ENCODE measurements at regions not wholly inside any gene's neighbourhood (a gene's known extent, or its start where the extent isn't known, plus 50 kb on each side); places are given as distances from the start of the nearest gene placed in this dataset.
A peak's percentile ranks its signal among the peaks of the same experiment; 100 is the strongest.

GRCh38 chr16:85211271-85211801 is 99.1 kb upstream of the CIBAR2 start:
- intact Hi-C loops (cut with micrococcal nuclease; ENCODE audit: unreplicated experiment), result no loop called here
- TF ChIP-seq, protein P1, sequence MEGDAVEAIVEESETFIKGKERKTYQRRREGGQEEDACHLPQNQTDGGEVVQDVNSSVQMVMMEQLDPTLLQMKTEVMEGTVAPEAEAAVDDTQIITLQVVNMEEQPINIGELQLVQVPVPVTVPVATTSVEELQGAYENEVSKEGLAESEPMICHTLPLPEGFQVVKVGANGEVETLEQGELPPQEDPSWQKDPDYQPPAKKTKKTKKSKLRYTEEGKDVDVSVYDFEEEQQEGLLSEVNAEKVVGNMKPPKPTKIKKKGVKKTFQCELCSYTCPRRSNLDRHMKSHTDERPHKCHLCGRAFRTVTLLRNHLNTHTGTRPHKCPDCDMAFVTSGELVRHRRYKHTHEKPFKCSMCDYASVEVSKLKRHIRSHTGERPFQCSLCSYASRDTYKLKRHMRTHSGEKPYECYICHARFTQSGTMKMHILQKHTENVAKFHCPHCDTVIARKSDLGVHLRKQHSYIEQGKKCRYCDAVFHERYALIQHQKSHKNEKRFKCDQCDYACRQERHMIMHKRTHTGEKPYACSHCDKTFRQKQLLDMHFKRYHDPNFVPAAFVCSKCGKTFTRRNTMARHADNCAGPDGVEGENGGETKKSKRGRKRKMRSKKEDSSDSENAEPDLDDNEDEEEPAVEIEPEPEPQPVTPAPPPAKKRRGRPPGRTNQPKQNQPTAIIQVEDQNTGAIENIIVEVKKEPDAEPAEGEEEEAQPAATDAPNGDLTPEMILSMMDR (conservative IDR thresholded peaks at IDR 0.05), result no peak
- no peak for TF ChIP-seq EZH2 (IDR thresholded peaks at IDR 0.05; ENCODE audit: low read depth)
- no TSS peak for BruUV-seq (replicated peaks)
- Histone ChIP-seq H3K9me3 (ENCODE audit: insufficient read depth, low read depth) (no peaks in the 10 kb centered on the region), H3K79me2 (ENCODE audit: low read depth) (no peaks in the 10 kb centered on the region), H3K36me3 (ENCODE audit: low read depth) (no peaks in the 10 kb centered on the region), H3K27ac (no peak overlapping the region), H3K27me3 (ENCODE audit: insufficient read depth, low read depth) (no peaks in the 10 kb centered on the region), H3K4me3 (no peak overlapping the region), H3K4me1 (replicated peaks; ENCODE audit: insufficient read depth) (no peaks in the 10 kb centered on the region), H3F3A (ENCODE audit: insufficient read depth, low read depth) (peaks cover 6% of the 10 kb centered on the region; the same call in 1 of the 2 replicates), H4K20me1 (ENCODE audit: insufficient read depth) (no peaks in the 10 kb centered on the region), H3K9me2 (ENCODE audit: insufficient read depth) (no peaks in the 10 kb centered on the region), H3K4me2 (no peak overlapping the region), H2AFZ (no peak overlapping the region)
- POLR2A ChIA-PET (ENCODE audit: unreplicated experiment), result no interaction called here
- peak in 1 of 2 experiments; percentile 34 for DNase-seq
- CTCF ChIA-PET, result no interaction called here

- Histone ChIP-seq H3K9me2 (ENCODE audit: insufficient read depth) (no peaks in the 10 kb centered on the region), H3F3A (ENCODE audit: insufficient read depth, low read depth) (peaks cover 6% of the 10 kb centered on the region; the same call in 1 of the 2 replicates), H2AFZ (no peak overlapping the region), H3K4me1 (replicated peaks; ENCODE audit: insufficient read depth) (no peaks in the 10 kb centered on the region), H3K27ac (no peak overlapping the region), H3K36me3 (ENCODE audit: low read depth) (no peaks in the 10 kb centered on the region), H4K20me1 (ENCODE audit: insufficient read depth) (no peaks in the 10 kb centered on the region), H3K4me2 (no peak overlapping the region), H3K79me2 (ENCODE audit: low read depth) (no peaks in the 10 kb centered on the region), H3K4me3 (no peak overlapping the region), H3K9me3 (ENCODE audit: insufficient read depth, low read depth) (no peaks in the 10 kb centered on the region), H3K27me3 (ENCODE audit: insufficient read depth, low read depth) (no peaks in the 10 kb centered on the region)
- ChIA-PET POLR2A (ENCODE audit: unreplicated experiment) (no interaction called here), CTCF (no interaction called here)
- BruUV-seq (replicated peaks), result no TSS peak
- intact Hi-C loops (cut with micrococcal nuclease; ENCODE audit: unreplicated experiment), result no loop called here
- TF ChIP-seq, protein P1 (conservative IDR thresholded peaks at IDR 0.05), result no peak
- TF ChIP-seq EZH2 (IDR thresholded peaks at IDR 0.05; ENCODE audit: low read depth), result no peak
- no peak for DNase-seq
Observed at GRCh38 chr16:85213926-85214675, 101.8 kb upstream of the CIBAR2 start.

DNA sequence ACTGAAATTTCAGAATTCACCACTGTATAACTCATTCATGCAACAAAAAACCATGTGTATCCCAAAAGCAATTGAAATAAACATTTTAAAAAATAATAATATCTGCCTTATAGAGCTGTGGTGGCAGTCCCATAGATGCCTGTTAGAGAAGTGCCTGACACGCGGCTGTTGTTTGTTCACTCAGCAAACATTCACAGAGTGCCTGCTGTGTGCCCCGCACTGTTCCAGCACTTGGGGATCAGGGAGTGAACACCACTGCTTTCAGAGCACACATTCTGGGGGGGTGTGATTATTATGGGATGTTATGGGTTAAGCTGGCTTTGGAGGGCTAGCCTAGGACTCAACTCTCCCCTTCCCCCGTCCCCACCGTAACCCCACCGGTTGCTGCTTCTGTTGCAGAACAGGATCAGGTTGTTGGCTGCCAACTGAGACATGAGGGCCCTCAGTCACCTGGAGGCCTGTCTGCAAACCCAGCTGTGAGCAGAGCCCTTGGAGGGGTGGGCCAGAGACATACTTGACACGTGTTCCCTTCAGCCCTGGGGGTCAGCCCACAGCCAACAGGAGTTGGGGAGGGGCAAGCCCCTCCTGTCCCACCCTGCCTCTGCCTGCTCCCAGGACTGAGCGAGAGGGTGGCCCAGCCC is 103.3 kb upstream of the CIBAR2 start:
- POLR2A ChIA-PET (ENCODE audit: unreplicated experiment), result no interaction called here
- no peak for TF ChIP-seq EZH2 (IDR thresholded peaks at IDR 0.05; ENCODE audit: low read depth)
- TF ChIP-seq, protein P1 (conservative IDR thresholded peaks at IDR 0.05), result no peak
- Histone ChIP-seq H3K36me3 (ENCODE audit: low read depth) (no peaks in the 10 kb centered on the region), H3K4me1 (replicated peaks; ENCODE audit: insufficient read depth) (no peaks in the 10 kb centered on the region), H3K27ac (no peak overlapping the region), H3K9me2 (ENCODE audit: insufficient read depth) (no peaks in the 10 kb centered on the region), H3K9me3 (ENCODE audit: insufficient read depth, low read depth) (no peaks in the 10 kb centered on the region), H3K4me2 (no peak overlapping the region), H3K27me3 (ENCODE audit: insufficient read depth, low read depth) (no peaks in the 10 kb centered on the region), H3F3A (ENCODE audit: insufficient read depth, low read depth) (no peaks in the 10 kb centered on the region), H3K4me3 (no peak overlapping the region), H2AFZ (no peak overlapping the region), H4K20me1 (ENCODE audit: insufficient read depth) (no peaks in the 10 kb centered on the region), H3K79me2 (ENCODE audit: low read depth) (no peaks in the 10 kb centered on the region)
- intact Hi-C loops (cut with micrococcal nuclease; ENCODE audit: unreplicated experiment), result no loop called here
- no TSS peak for BruUV-seq (replicated peaks)
- CTCF ChIA-PET, result no interaction called here
- no peak for DNase-seq

Measured in PC-9 (cell line).